ENCODE measurements at regions not wholly inside any gene's neighbourhood (a gene's known extent, or its start where the extent isn't known, plus 50 kb on each side); places are given as distances from the start of the nearest gene placed in this dataset.
"Not testable (repeated sequence)": the region's sequence is repeated elsewhere in the genome, so short reads cannot be mapped to it uniquely, and the experiment has no call there.

- DNase-seq (ENCODE audit: low spot score), result no peak
- POLR2A ChIA-PET (ENCODE audit: low non-redundant PET), result no interaction called here
- TF ChIP-seq CTCF (conservative IDR thresholded peaks at IDR 0.05; ENCODE audit: low read depth, low read length) (no peak), EZH2 (IDR thresholded peaks at IDR 0.05; ENCODE audit: borderline replicate concordance, low read depth, low read length, poor library complexity, severe bottlenecking) (no peak)
Measured at GRCh38 chr14:89731396-89731933, 223.1 kb downstream of the EFCAB11 start.

GRCh38 chr14:89730687-89731086 is 223.8 kb downstream of the EFCAB11 start:
- H3K9me3 ChIP-seq (ENCODE audit: low read depth, low read length, poor library complexity, severe bottlenecking), result no peaks in the 10 kb centered on the region
- no peak overlapping the region for H3K27ac ChIP-seq (ENCODE audit: low read depth, low read length, poor library complexity, severe bottlenecking)
- TF ChIP-seq EZH2 (IDR thresholded peaks at IDR 0.05; ENCODE audit: borderline replicate concordance, low read depth, low read length, poor library complexity, severe bottlenecking) (no peak), CTCF (conservative IDR thresholded peaks at IDR 0.05; ENCODE audit: low read depth, low read length) (no peak)
- no peaks in the 10 kb centered on the region for H3K4me1 ChIP-seq (ENCODE audit: insufficient read depth, low read length, poor library complexity, severe bottlenecking)
- ChIA-PET POLR2A (ENCODE audit: low non-redundant PET) (no interaction called here), CTCF (no interaction called here)
- intact Hi-C loops (cut with micrococcal nuclease; ENCODE audit: unreplicated experiment), result no loop called here
- no peaks in the 10 kb centered on the region for H3K36me3 ChIP-seq (ENCODE audit: insufficient read depth, low read length, poor library complexity, severe bottlenecking)
- BruUV-seq (replicated peaks), result no TSS peak
- H3K27me3 ChIP-seq (replicated peaks; ENCODE audit: insufficient read depth, low read depth, low read length, poor library complexity), result no peaks in the 10 kb centered on the region
- no peak overlapping the region for H3K4me3 ChIP-seq (ENCODE audit: low read depth, low read length, poor library complexity, severe bottlenecking)
- no peak for DNase-seq (ENCODE audit: low spot score)

More at GRCh38 chr14:89731396-89731933, 223.1 kb downstream of the EFCAB11 start:
- Histone ChIP-seq H3K27me3 (replicated peaks; ENCODE audit: insufficient read depth, low read depth, low read length, poor library complexity) (no peaks in the 10 kb centered on the region), H3K4me1 (ENCODE audit: insufficient read depth, low read length, poor library complexity, severe bottlenecking) (no peaks in the 10 kb centered on the region), H3K36me3 (ENCODE audit: insufficient read depth, low read length, poor library complexity, severe bottlenecking) (no peaks in the 10 kb centered on the region), H3K27ac (ENCODE audit: low read depth, low read length, poor library complexity, severe bottlenecking) (no peak overlapping the region), H3K9me3 (ENCODE audit: low read depth, low read length, poor library complexity, severe bottlenecking) (no peaks in the 10 kb centered on the region), H3K4me3 (ENCODE audit: low read depth, low read length, poor library complexity, severe bottlenecking) (no peak overlapping the region)
- CTCF ChIA-PET, result no interaction called here
- intact Hi-C loops (cut with micrococcal nuclease; ENCODE audit: unreplicated experiment), result no loop called here
- no TSS peak for BruUV-seq (replicated peaks)

DNA sequence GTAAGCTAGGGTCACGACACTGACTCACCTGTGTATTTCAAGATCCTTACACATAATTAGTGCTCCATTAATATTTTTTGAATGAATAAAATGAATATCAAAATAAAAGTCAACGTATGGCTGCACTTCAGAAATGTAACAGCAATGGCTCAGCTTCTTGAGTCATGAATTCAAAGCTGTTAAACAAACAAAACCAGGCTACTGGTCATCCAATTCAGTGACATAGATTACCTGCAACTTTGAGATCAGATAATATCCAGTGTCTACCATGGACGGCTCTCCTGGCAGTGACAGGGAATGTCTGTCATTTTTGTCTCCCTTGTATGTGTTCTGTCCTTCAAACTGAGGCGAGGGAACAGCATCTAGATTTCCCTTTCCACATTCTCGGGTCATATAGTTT is 225.6 kb downstream of the EFCAB11 start:
- Histone ChIP-seq H3K4me3 (ENCODE audit: low read depth, low read length, poor library complexity, severe bottlenecking) (no peak overlapping the region), H3K9me3 (ENCODE audit: low read depth, low read length, poor library complexity, severe bottlenecking) (no peaks in the 10 kb centered on the region), H3K4me1 (ENCODE audit: insufficient read depth, low read length, poor library complexity, severe bottlenecking) (no peaks in the 10 kb centered on the region), H3K27ac (ENCODE audit: low read depth, low read length, poor library complexity, severe bottlenecking) (no peak overlapping the region), H3K36me3 (ENCODE audit: insufficient read depth, low read length, poor library complexity, severe bottlenecking) (no peaks in the 10 kb centered on the region), H3K27me3 (replicated peaks; ENCODE audit: insufficient read depth, low read depth, low read length, poor library complexity) (no peaks in the 10 kb centered on the region)
- no peak for TF ChIP-seq CTCF (conservative IDR thresholded peaks at IDR 0.05; ENCODE audit: low read depth, low read length)
- no peak for TF ChIP-seq EZH2 (IDR thresholded peaks at IDR 0.05; ENCODE audit: borderline replicate concordance, low read depth, low read length, poor library complexity, severe bottlenecking)
- DNase-seq (ENCODE audit: low spot score), result no peak
- POLR2A ChIA-PET (ENCODE audit: low non-redundant PET), result no interaction called here
- intact Hi-C loops (cut with micrococcal nuclease; ENCODE audit: unreplicated experiment), result no loop called here
- CTCF ChIA-PET, result no interaction called here
- no TSS peak for BruUV-seq (replicated peaks)

DNA sequence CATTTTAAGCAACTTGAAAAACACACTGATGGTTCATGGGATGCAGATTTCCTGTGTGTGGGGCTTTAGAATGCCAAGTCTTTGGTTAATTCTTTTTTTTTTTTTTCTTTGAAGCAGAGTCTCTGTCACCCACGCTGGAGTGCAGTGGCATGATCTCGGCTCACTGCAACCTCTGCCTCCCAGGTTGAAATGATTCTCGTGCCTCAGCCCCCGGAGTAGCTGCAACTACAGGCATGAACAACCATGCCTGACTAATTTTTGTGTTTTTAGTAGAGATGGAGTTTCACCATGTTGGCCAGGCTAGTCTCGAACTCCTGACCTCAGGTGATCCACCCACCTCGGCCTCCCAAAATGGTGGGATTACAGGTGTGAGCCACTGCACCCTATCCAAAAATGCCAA is 228.3 kb downstream of the EFCAB11 start:
- DNase-seq (ENCODE audit: low spot score); H3K27ac ChIP-seq (ENCODE audit: low read depth, low read length, poor library complexity, severe bottlenecking); POLR2A ChIA-PET (ENCODE audit: low non-redundant PET); H3K9me3 ChIP-seq (ENCODE audit: low read depth, low read length, poor library complexity, severe bottlenecking); H3K27me3 ChIP-seq (replicated peaks; ENCODE audit: insufficient read depth, low read depth, low read length, poor library complexity); H3K4me1 ChIP-seq (ENCODE audit: insufficient read depth, low read length, poor library complexity, severe bottlenecking); CTCF ChIA-PET; intact Hi-C loops (cut with micrococcal nuclease; ENCODE audit: unreplicated experiment); H3K36me3 ChIP-seq (ENCODE audit: insufficient read depth, low read length, poor library complexity, severe bottlenecking); H3K4me3 ChIP-seq (ENCODE audit: low read depth, low read length, poor library complexity, severe bottlenecking); BruUV-seq (replicated peaks): not testable (repeated sequence)
